Uterus (tissue), 3 donors: ENCODE measurements at regions not wholly inside any gene's neighbourhood (a gene's known extent, or its start where the extent isn't known, plus 50 kb on each side); places are given as distances from the start of the nearest gene placed in this dataset.

ENCODE experiments used
- DNase-seq, 2 donors: peaks; one replicate each; pipeline ENCODE4 v3.0.0-alpha.2; 2019 to 2020
- H3K27ac ChIP-seq, 2 donors: fragments of 200-600 bp; sonication (generic); 1 replicate in 1 of 2; 2 replicates in 1 of 2; pipeline ENCODE4 v1.5.1; 2016 to 2018
- H3K27me3 ChIP-seq, 2 donors: fragments of 200-600 bp; sonication (generic); one replicate each; pipeline ENCODE4 v1.5.1; 2018 to 2019; ENCODE audit warnings: control low read depth in 1 of 2
- H3K36me3 ChIP-seq, 2 donors: fragments of 200-600 bp; sonication (generic); one replicate each; pipeline ENCODE4 v1.5.1; 2019; ENCODE audit warnings: control low read depth in 1 of 2
- H3K4me1 ChIP-seq, 2 donors: fragments of 200-600 bp; sonication (generic); one replicate each; pipeline ENCODE4 v1.5.1; 2018 to 2019; ENCODE audit warnings: control low read depth in 1 of 2
- H3K4me3 ChIP-seq, 2 donors: fragments of 200-600 bp; sonication (generic); 1 replicate in 1 of 2; 2 replicates in 1 of 2; pipeline ENCODE4 v1.5.1; 2018 to 2019; ENCODE audit warnings: mild to moderate bottlenecking in 1 of 2
- H3K9me3 ChIP-seq, 2 donors: fragments of 200-600 bp; sonication (generic); one replicate each; pipeline ENCODE4 v1.5.1; 2019; ENCODE audit warnings: control low read depth in 1 of 2
- CTCF ChIP-seq, 4 experiments: fragments of 200-600 bp in 2 of 4; fragments of 450-650 bp in 2 of 4; sonication (generic) in 2 of 4; IDR thresholded peaks; one replicate each; pipeline ENCODE4 v1.5.1; 2016 to 2019; ENCODE audit warnings: antibody characterized with exemption in 4 of 4, mild to moderate bottlenecking in 2 of 4, moderate library complexity in 1 of 4
- POLR2A ChIP-seq, 2 donors: fragments of 450-650 bp; IDR thresholded peaks; one replicate each; pipeline ENCODE4 v1.6.1; 2016; ENCODE audit warnings: antibody characterized with exemption in 2 of 2, mild to moderate bottlenecking in 1 of 2, moderate library complexity in 1 of 2
- intact Hi-C: fragments of 100-400 bp; cut with DNase I; formaldehyde crosslinking; loops from one replicate; pipeline ENCODE4 v1.15.1; 2023; ENCODE audit warnings: low total_unique reads
- donor health status: DM: yes; HTN: yes; CAD: no.

GRCh38 chr13:90908792-90909191 lies 438.7 kb upstream of the MIR17HG start:
- DNase-seq = no peak
- Histone ChIP-seq H3K9me3 (no peaks in the 10 kb centered on the region), H3K27me3 (no peaks in the 10 kb centered on the region), H3K36me3 (no peaks in the 10 kb centered on the region), H3K27ac (no peak overlapping the region), H3K4me1 (no peaks in the 10 kb centered on the region), H3K4me3 (no peak overlapping the region)
- intact Hi-C loops = no loop called here
- TF ChIP-seq CTCF (IDR thresholded peaks at IDR 0.05) (no peak), POLR2A (IDR thresholded peaks at IDR 0.05) (no peak)

- Histone ChIP-seq H3K4me3 (no peak overlapping the region), H3K4me1 (no peaks in the 10 kb centered on the region), H3K9me3 (no peaks in the 10 kb centered on the region), H3K27ac (no peak overlapping the region), H3K27me3 (no peaks in the 10 kb centered on the region), H3K36me3 (no peaks in the 10 kb centered on the region)
- intact Hi-C loops = no loop called here
- DNase-seq = no peak
- TF ChIP-seq CTCF (IDR thresholded peaks at IDR 0.05) = no peak
- TF ChIP-seq POLR2A (IDR thresholded peaks at IDR 0.05) = no peak
Measured at GRCh38 chr13:90910018-90910639, 437.4 kb upstream of the MIR17HG start.

GRCh38 chr13:90912247-90912646 lies 435.2 kb upstream of the MIR17HG start:
- DNase-seq = no peak

GRCh38 chr13:90918536-90918935 lies 429.0 kb upstream of the MIR17HG start:
- DNase-seq = no peak
- Histone ChIP-seq H3K4me1 (no peaks in the 10 kb centered on the region), H3K27ac (no peak overlapping the region)

More at GRCh38 chr13:90912247-90912646, 435.2 kb upstream of the MIR17HG start:
- intact Hi-C loops = no loop called here
- H3K36me3 ChIP-seq = no peaks in the 10 kb centered on the region
- TF ChIP-seq CTCF (IDR thresholded peaks at IDR 0.05) (no peak), POLR2A (IDR thresholded peaks at IDR 0.05) (no peak)
- H3K4me3 ChIP-seq = no peak overlapping the region
- no peaks in the 10 kb centered on the region for H3K27me3 ChIP-seq
- no peaks in the 10 kb centered on the region for H3K4me1 ChIP-seq
- no peaks in the 10 kb centered on the region for H3K9me3 ChIP-seq
- no peak overlapping the region for H3K27ac ChIP-seq

GRCh38 chr13:90919153-90919552 lies 428.3 kb upstream of the MIR17HG start:
- Histone ChIP-seq H3K36me3 (no peaks in the 10 kb centered on the region), H3K27ac (no peak overlapping the region), H3K9me3 (no peaks in the 10 kb centered on the region), H3K4me1 (no peaks in the 10 kb centered on the region), H3K27me3 (no peaks in the 10 kb centered on the region), H3K4me3 (no peak overlapping the region)
- no peak for DNase-seq
- intact Hi-C loops = no loop called here
- TF ChIP-seq POLR2A (IDR thresholded peaks at IDR 0.05) = no peak
- TF ChIP-seq CTCF (IDR thresholded peaks at IDR 0.05) = no peak

More at GRCh38 chr13:90918536-90918935, 429.0 kb upstream of the MIR17HG start:
- intact Hi-C loops = no loop called here
- TF ChIP-seq POLR2A (IDR thresholded peaks at IDR 0.05) = no peak
- TF ChIP-seq CTCF (IDR thresholded peaks at IDR 0.05) = no peak
- Histone ChIP-seq H3K4me3 (no peak overlapping the region), H3K36me3 (no peaks in the 10 kb centered on the region), H3K9me3 (no peaks in the 10 kb centered on the region), H3K27me3 (no peaks in the 10 kb centered on the region)
